T follicular helper cell (primary cell): ENCODE measurements at regions not wholly inside any gene's neighbourhood (a gene's known extent, or its start where the extent isn't known, plus 50 kb on each side); places are given as distances from the start of the nearest gene placed in this dataset.

Experiments used
- DNase-seq: peaks from one replicate; pipeline ENCODE4 v3.0.0-alpha.2; 2020; ENCODE audit warnings: low read depth

GRCh38 chr18:41753826-41754225, 201.2 kb upstream of the PIK3C3 start:
- DNase-seq = no peak

GRCh38 chr18:41752826-41753225, 202.2 kb upstream of the PIK3C3 start:
- no peak for DNase-seq

- no peak for DNase-seq
Measured at GRCh38 chr18:41751652-41752051, 203.4 kb upstream of the PIK3C3 start.

DNA sequence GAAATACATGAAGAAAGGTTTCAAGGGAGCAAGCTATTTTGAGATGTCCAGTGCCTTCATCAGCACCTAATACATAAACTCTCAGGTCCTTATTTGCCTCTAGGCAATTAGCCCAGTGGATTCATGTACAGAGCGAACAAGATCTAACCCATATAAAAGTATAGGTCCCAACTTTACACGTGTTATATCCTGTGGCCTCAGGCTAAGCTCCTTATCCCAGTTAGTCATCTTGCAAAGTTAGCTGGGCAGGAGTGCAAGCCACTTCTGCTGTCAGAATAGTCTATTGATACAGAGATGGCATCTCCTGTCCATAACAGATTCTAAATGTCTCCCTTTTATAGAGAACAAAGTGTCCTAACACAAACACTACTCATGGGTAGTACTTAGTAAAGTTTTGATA, 203.9 kb upstream of the PIK3C3 start:
- no peak for DNase-seq

DNA sequence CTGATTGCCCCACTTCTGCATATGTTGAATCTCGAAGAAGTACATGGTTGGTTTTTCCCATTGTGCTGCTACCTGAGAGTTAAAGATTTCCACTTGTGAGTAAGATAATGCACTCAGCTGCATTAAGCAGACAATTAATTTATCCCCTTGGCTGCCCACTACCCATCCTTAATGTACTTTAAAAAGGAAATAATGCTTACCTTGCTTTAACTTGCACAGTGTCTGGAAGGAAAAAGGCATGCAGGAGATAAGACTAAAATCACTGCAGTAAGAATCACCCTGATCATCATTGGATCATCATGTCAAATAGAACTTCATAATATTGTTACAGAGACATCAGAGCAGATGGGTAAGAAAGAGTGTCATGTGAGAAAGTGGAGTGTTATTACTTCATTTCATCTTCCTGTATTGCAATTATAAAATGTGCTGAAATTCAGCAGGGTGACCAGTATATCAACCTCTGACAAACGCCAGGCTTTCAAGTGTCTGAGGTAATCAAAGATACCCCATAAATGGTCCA, 207.3 kb upstream of the PIK3C3 start:
- no peak for DNase-seq

DNA sequence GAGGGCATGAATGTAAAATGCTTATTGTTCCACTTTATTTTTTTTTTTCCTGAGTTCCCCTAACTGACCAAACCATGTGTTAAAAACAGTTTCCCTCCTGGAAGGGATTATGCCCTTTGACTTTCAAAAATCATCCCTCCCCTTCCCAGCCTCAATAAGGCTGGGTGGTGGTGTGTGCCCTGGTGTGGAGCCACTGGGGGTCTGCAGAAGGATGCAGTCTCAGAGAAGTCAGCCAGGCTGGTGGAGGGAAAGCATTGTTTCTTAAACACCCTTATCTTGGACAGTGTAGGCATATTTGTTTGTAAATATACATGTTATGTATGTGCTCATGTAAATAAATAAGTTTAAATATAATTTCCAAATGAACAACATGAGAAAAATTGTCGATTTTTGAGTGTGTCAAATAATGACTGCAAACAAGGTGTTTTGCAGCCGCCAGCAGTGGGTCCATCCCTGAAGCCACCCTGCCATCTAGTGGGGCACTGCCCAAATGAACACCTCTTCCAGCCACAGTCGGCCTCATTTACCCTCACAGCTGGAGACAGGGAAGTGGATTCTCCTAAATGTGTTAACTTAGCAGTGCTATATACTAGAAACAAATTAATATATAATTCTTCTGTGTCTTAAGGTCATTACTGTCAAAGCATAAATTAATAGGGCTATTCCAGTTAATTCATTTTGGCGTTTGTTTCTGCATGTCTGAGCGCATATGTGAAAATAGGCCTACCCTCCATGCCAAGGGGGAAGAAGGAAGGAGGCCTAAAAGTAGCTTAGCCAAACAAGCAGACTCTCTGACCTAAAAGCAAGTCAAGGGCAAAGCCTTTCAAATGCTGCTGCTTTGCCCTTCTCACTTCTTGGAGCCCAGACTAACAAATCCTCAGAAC, 209.6 kb upstream of the PIK3C3 start:
- DNase-seq = no peak

- no peak for DNase-seq
Measured at GRCh38 chr18:41744421-41745030, 210.5 kb upstream of the PIK3C3 start.

GRCh38 chr18:41737218-41737617, 217.8 kb upstream of the PIK3C3 start:
- no peak for DNase-seq

GRCh38 chr18:41734917-41735316, 220.1 kb upstream of the PIK3C3 start:
- DNase-seq = no peak

GRCh38 chr18:41732356-41732755, 222.7 kb upstream of the PIK3C3 start:
- no peak for DNase-seq

- no peak for DNase-seq
Measured at GRCh38 chr18:41731884-41732283, 223.2 kb upstream of the PIK3C3 start.

DNA sequence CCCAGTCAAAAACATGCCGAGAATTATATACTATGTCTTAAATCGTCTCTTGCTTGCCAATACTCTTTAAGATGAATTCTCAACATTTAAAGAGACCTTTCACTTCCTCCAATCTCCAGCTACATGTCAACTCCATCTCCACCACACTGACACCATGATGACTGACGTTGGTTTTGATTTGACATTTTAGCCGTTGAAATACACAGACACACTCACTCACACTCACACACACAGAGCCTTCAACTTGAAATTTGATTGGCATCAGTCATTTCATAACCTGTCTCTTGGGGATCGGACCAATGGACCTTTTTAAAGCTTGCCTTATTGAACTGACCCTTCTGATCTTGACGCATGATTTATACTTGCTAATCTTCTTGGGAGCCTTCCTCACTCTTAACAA, 230.8 kb upstream of the PIK3C3 start:
- no peak for DNase-seq

DNA sequence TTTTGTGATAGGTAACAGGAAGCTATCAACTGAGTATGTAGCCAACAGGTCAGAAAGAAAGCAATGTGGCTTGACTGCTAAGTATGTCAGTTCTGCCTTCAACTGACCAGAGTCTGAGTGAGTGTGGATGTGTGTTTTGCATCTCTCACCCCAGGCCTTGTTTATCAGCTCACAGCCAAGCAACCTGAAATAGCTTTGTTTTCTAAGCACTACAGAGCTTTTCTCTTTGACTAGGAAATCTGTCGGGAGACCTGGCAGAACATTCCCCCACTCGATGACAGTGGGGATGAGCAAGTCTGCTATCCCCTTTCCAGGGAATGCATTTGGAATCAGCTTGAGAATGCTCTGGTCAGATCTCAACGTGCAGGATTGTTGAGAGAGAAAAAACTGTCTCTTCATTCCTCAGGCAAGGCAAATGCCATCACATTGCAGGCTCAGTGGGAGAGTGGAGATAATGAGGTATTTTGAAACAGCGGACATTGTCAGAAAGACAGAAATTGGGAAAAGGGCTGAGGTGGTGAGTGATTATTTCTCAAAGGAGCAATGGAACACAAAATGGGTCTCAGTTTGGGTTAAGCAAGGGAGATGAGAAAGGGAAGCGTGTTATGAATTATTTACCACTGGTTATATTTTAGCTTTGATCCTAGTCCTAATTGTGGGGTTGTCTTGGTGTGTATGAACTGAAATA, 233.8 kb upstream of the PIK3C3 start:
- DNase-seq = no peak

DNA sequence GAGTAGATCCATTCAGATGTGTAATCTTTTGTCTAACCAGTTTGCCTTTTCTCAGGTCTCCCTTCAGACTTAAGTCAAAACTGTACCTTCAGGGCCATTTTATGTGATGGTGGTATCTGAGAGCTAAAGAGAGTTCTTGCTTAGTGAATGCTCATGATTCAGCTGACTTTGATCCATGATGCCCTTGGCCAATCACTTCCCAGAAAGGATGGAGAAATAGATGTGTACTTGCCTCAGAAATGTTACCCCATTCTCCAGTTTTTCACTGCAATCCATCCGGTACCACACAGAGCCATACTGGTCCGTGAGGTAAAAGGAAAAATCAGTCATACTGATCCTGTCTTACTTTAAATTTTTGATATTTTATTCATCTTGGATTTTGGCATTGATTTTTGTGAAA, 234.8 kb upstream of the PIK3C3 start:
- no peak for DNase-seq

DNA sequence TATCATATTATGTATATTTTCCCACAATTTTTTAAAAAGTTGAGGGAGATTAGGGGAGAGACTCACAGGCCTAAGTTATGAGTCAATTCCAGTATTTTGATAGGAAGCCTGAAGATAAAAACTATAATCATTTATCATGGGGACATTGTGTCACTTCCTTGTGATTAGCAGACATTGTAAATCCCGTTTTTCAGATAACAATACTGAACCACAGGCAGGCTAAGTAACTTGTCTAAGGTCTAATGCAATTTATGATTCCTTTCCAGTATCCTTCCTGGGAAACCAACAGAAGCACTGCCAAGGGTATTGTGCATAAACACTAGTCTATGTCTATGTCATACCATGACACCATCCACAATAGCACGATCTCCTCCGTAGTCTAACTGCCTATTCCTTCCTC, 235.2 kb upstream of the PIK3C3 start:
- DNase-seq = no peak

DNA sequence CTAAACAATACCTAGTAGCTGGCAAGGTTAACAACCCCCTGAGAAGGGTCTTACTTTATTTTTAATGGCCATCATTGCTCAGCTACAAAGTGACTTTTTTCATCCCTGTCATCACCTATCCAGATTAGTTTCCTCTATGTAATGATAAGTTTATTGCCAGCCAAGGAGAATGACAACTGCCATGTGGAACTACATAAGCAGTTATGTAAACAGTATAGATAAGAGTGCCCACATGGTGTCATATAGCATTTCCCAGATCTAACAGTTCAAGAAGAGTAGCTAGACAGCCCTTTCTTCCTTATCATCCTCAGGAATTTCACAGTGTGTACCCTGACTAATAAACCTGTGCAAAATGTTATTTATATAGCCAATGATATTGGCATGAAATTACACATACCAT, 240.2 kb upstream of the PIK3C3 start:
- no peak for DNase-seq

GRCh38 chr18:41713969-41714825, 240.8 kb upstream of the PIK3C3 start:
- DNase-seq = no peak

DNA sequence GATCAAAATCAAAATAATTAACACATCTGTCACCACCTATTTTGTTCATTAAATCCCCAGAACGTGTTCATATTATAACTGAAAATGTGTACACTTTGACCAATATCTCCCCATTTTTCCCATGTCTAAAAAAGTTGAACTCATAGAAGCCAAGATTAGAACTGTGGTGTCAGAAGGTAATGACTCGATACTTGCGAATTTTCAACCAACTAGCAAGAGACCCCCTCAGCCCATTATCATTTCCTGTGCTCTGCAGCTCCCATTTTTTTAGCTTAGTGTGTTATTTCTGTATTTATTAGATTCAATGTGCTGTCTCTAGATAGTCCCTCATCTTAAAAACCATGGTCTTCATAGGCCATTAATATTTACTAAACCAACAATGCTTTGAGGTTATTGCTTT, 248.7 kb upstream of the PIK3C3 start:
- DNase-seq = no peak

GRCh38 chr18:41703744-41704530, 251.1 kb upstream of the PIK3C3 start:
- no peak for DNase-seq

GRCh38 chr18:41700416-41700815, 254.6 kb upstream of the PIK3C3 start:
- no peak for DNase-seq

- no peak for DNase-seq
Measured at GRCh38 chr18:41695441-41695840, 259.6 kb upstream of the PIK3C3 start.
